Subcutaneous abdominal adipose tissue (tissue), 5 donors: ENCODE measurements at regions not wholly inside any gene's neighbourhood (a gene's known extent, or its start where the extent isn't known, plus 50 kb on each side); places are given as distances from the start of the nearest gene placed in this dataset.
"Not testable (repeated sequence)": the region's sequence is repeated elsewhere in the genome, so short reads cannot be mapped to it uniquely, and the experiment has no call there.

Experiments
- H3K27ac ChIP-seq: one replicate; pipeline ENCODE4 v1.7.0; 2013; ENCODE audit warnings: low read depth, mild to moderate bottlenecking, inconsistent platforms, low read length, moderate library complexity
- H3K27me3 ChIP-seq, 5 donors: one replicate each; pipeline ENCODE4 v1.7.0; 2013; ENCODE audit warnings: low read length in 5 of 5, inconsistent platforms in 1 of 5; ENCODE audit not compliant: control insufficient read depth in 5 of 5, insufficient read depth in 4 of 5
- H3K36me3 ChIP-seq, 5 donors: one replicate each; pipeline ENCODE4 v1.7.0; 2013; ENCODE audit warnings: low read length in 5 of 5; ENCODE audit not compliant: control insufficient read depth in 5 of 5, insufficient read depth in 5 of 5
- H3K4me1 ChIP-seq, 5 donors: one replicate each; pipeline ENCODE4 v1.7.0; 2013; ENCODE audit warnings: low read length in 5 of 5, mild to moderate bottlenecking in 3 of 5, moderate library complexity in 1 of 5; ENCODE audit not compliant: control insufficient read depth in 5 of 5, insufficient read depth in 5 of 5
- H3K4me3 ChIP-seq, 5 donors: one replicate each; pipeline ENCODE4 v1.7.0; 2013; ENCODE audit warnings: low read length in 5 of 5, low read depth in 1 of 5
- H3K9ac ChIP-seq, 5 donors: one replicate each; pipeline ENCODE4 v1.7.0; 2013; ENCODE audit warnings: low read length in 5 of 5, mild to moderate bottlenecking in 4 of 5, moderate library complexity in 3 of 5
- H3K9me3 ChIP-seq, 5 donors: one replicate each; pipeline ENCODE4 v1.7.0; 2013; ENCODE audit warnings: low read length in 5 of 5; ENCODE audit not compliant: control insufficient read depth in 5 of 5
- donor health status: healthy.
- donor health status: healthy.
- donor health status: healthy.
- donor health status: healthy.
- donor health status: healthy.

DNA sequence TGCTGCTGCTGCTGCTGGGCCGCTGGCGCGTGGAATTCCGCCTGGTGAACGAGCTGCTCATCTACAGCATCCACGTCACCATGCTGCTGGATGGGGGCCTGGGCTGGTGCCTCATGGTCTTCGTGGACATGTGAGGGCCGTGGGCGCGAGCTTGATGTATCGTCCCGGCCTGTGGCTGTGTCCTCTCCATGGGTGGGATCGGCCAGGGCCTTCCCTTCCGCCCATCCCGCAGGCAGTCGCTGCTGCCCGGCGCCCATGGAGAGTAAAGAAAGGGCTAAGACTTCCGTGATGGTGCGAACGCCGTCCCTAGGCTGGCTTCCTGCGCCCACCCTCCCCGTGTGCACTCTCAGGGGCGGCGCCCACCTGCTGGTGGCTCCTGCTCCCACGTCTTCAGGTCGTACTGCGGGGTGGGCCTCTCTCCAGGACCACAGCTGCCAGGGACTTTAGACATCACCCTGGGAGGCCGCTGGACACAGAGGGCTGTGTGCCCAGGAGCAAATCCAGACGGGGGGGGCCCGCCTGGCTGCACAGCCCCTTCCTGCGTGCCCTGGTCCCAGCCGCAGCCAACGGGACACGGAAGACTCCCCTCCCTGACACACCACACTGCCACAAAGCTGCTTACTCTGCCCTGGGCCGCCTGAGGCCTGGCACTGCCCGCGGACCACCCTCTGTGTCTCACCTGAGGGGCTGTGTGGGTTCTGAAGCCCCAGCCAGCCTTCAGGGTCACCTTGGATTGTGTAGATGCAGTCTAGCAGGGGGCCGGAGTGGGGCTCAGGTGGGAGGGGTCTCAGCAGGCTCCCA lies 167.5 kb downstream of the SEPTIN7 start:
- no peak overlapping the region for H3K9ac ChIP-seq

DNA sequence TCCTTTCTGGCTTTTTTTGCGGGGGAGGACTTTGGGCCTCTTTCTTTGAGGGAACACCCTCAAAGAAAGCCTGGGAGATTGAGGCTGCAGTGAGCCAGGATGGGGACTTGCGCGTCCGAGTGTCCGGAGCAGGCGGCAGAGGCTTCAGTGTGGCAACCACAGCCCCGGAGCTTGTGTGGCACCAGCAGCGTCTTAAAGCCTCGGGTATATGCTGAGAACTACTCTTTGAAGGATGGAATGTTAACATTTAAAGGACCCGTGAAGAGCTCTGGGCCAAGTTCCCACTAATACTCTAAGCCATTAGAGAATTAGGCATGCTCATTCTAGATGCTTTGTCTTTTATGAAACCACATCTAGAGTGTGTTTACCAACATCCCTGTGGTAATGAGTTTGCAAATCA lies 168.2 kb downstream of the SEPTIN7 start:
- H3K27me3 ChIP-seq = peaks cover 0 to 9% (median 4%) of the 10 kb centered on the region in 5 donors
- no peak overlapping the region for H3K27ac ChIP-seq
- H3K9ac ChIP-seq = no peak overlapping the region
- peaks cover 0 to 14% (median 7%) of the 10 kb centered on the region in 5 donors for H3K4me1 ChIP-seq
- no peaks in the 10 kb centered on the region for H3K36me3 ChIP-seq
- H3K9me3 ChIP-seq = no peaks in the 10 kb centered on the region
- no peak overlapping the region for H3K4me3 ChIP-seq

More for the DNA sequence above, 167.5 kb downstream of the SEPTIN7 start:
- Histone ChIP-seq H3K27ac (no peak overlapping the region), H3K9me3 (no peaks in the 10 kb centered on the region), H3K36me3 (no peaks in the 10 kb centered on the region), H3K4me3 (no peak overlapping the region), H3K4me1 (peaks cover 0 to 14% (median 7%) of the 10 kb centered on the region in 5 donors), H3K27me3 (peaks cover 0 to 9% (median 4%) of the 10 kb centered on the region in 5 donors)

DNA sequence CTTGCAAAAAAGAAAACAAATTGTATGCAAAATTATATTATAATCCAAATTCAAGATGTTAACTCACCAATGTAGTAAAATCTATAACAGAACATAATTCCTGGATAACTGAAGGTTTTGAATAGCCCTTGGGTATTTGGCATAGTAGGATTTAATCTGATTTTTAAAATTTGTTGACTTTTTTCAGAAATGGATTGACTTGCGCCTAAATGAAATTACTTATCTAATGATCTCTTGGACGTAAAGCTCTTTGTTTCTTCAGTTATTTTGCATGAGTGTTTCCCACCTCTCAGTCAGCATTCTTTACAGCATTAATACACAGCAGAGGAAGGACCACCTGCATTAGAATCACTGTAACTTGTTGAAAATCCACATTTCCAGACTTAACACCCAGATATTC lies 169.6 kb downstream of the SEPTIN7 start:
- Histone ChIP-seq H3K27me3 (peaks cover 0 to 9% (median 4%) of the 10 kb centered on the region in 5 donors), H3K4me3 (no peak overlapping the region), H3K4me1 (peaks cover 0 to 14% (median 7%) of the 10 kb centered on the region in 5 donors), H3K9ac (no peak overlapping the region), H3K9me3 (no peaks in the 10 kb centered on the region), H3K27ac (no peak overlapping the region), H3K36me3 (no peaks in the 10 kb centered on the region)

DNA sequence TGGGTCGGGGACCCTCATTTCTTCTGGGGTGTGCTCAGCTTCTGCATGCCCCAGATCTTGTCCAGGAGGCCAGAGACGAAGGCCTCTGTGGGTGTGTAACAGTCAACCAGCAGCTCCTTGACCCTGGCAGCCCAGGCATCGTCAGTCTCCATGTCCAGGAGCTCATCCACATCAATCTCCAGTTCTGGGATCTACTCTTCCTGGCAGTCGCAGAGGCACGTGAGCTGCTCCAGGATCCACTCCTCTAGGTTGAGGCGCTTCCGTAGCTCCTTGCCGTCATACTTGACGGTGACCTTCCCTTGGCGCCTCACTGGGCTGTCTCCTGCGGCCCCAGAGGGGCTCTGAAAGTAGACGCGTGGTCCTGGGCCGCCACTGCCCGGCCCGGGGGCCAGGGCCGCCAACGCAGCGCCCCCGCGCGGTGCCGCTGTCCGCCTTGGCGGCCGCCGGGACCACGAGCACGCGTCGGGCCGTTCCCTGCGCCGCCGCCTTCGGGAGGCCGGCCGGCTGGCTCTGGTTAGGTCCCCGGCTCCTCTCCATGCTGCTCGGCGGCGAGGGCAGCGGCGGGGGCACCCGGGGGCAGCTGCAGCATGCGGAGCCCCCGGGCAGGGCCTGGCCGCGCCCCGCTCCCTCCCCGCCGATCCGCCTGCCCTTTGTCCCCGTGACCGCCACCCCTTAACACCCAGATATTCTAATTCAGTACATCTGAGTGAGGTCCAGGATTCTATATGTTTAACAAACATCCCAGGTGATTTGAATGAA lies 170.5 kb downstream of the SEPTIN7 start:
- Histone ChIP-seq H3K4me1 (peaks cover 0 to 14% (median 7%) of the 10 kb centered on the region in 5 donors), H3K9me3 (no peaks in the 10 kb centered on the region), H3K27ac (no peak overlapping the region), H3K9ac (peak overlapping the region in 3 of 5 donors; percentile 48 to 60 (median 58)), H3K27me3 (peaks cover 0 to 9% (median 4%) of the 10 kb centered on the region in 5 donors), H3K4me3 (peak overlapping the region; percentile 36 to 60 (median 47)), H3K36me3 (no peaks in the 10 kb centered on the region)

DNA sequence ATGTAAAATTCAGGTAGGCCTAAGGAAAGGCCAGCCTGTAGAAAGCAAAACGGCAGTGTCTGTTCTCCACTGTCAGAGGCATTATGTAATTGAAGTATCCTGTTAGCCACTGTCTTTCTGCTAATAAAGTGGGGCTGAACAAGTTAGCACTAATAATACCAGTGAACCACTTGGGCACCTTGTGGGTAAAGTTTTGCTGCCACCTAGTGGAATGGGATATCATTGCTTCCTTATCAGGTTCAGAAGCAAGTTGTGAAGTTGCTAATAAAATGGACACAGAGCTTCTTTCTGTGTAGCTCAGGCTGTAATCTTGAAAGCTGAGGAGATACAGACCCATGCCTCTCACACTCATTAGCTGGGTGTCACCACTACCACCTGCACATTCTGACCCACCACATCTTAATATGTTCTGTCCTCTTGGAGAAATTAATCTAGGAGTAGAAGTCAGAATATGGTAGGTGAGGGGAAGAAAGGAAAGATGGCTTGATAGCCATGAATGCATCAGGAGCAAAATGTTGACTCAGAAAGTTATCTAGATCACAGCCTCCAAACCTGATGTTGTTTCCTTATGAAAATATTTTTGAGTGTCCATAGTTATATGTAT lies 175.1 kb downstream of the SEPTIN7 start:
- peaks cover 0 to 14% (median 7%) of the 10 kb centered on the region in 5 donors for H3K4me1 ChIP-seq
- H3K36me3 ChIP-seq = no peaks in the 10 kb centered on the region
- H3K9ac ChIP-seq = no peak overlapping the region
- no peaks in the 10 kb centered on the region for H3K27me3 ChIP-seq
- no peak overlapping the region for H3K27ac ChIP-seq
- H3K9me3 ChIP-seq = no peaks in the 10 kb centered on the region
- no peak overlapping the region for H3K4me3 ChIP-seq

DNA sequence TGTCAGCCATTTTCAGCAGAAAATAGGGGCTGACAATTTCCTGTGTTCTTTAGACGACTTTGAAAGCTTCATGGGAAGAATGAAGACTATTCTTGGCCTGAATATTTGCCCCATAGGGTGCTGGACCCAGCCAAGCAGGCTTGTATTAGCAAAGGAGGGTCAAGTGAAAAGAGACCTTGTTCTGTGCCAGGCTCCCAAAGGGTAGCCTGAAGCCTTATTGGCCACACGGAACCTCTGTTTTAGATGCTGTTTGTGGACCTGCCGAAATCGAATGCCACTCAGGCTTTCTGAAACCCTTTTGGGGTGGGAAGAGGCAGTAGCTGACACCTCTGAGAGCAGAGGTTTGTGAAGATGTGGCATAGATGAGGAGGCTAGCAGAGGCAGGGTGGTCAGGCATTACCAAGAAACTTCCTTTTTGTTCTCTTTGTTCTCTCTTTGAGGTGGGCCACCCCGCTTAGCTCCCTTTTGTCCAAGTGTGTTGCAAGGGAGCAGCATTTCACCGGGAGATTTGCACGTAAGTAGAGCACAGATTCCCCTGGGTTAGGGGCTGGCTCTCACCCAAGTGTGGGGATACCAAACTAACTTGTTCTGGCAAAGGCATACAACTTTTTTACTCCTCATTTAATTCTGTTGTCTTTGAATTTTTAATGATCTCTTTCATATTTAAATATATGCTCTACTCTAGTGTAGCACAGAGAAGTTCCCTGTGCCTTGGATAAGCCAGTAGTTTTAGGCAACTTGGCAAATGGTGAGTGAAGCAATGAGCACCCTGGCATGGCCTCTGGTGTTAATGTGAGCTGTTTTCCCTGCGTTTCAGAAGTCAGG lies 174.0 kb upstream of the EEPD1 start:
- H3K27ac ChIP-seq, H3K36me3 ChIP-seq, H3K4me1 ChIP-seq, H3K9ac ChIP-seq, H3K27me3 ChIP-seq, H3K4me3 ChIP-seq, H3K9me3 ChIP-seq: not testable (repeated sequence)

DNA sequence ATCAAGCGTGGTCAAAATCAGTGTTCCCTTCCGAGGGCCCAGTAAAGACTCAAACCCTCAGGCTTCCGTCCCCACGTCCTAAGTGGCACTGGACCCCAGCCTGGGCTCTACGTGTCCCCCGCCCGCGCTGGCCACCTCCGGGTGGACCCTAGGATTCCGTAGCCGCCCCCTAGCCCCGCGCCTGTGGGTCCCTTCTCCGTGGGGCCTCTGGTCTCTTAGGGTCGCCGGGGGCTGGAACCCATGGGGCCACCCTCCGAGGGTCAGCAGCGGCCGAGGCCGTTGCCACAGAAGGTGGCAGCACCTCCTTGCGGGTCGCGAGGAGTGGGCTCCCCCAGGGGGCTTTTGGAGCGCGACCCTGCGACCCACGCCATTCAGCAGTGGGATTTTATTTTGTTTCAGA lies 170.5 kb upstream of the EEPD1 start:
- H3K27me3 ChIP-seq = no peaks in the 10 kb centered on the region
- no peaks in the 10 kb centered on the region for H3K9me3 ChIP-seq
- no peak overlapping the region for H3K27ac ChIP-seq
- peaks cover 3 to 17% (median 13%) of the 10 kb centered on the region in 5 donors for H3K4me1 ChIP-seq
- H3K4me3 ChIP-seq = no peak overlapping the region
- no peak overlapping the region for H3K9ac ChIP-seq
- H3K36me3 ChIP-seq = no peaks in the 10 kb centered on the region

DNA sequence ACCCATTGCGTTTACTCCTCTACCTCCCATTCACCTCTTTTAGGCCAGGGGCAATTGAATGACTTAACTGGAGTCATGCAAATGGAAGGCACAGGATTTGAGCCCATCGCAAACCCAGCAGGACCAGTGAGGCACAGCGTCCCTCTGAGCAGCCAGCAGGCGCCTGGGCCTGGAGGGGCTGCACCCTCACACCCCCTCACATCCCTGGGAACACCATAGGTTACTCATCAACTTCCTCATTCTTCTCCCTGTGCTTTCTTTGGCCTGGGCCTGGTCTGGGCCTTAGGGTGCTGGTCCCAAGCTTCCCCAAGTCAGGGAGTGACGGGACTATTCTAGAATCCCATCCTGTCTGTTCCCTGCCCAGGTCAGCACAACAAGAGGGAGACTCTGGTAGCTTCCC lies 169.4 kb upstream of the EEPD1 start:
- Histone ChIP-seq H3K4me3 (no peak overlapping the region), H3K9me3 (no peaks in the 10 kb centered on the region), H3K27me3 (no peaks in the 10 kb centered on the region)

DNA sequence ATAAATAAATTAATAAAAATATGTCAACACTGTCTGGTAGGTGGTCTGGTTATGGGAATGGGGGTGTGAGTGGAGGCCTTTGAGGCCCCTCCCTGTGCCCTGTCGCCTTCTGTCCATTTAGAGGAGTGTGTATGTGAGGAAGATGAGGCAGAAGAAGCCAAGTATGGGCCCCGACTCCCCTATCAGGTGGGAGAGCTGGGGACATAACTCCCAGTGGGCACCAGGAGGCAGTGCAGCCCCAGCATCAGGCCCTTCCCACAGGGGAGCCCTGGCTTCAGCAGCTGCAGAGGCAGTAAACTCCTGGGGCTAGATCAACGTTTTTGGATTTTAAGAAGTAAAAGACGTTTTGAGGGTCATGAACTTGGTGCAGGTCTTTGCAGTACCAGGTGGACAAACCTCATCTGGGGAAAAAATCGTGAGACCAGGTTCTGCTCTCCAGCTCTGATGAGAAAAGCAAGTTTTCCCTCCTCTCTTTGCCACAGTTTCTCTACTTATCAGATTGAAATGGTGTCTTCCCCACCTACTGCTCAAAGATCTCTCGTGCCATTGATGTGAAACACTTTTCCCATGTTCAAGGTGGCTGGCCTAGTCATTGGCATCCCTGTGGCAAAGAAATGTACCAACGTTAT lies 167.8 kb upstream of the EEPD1 start:
- H3K9me3 ChIP-seq = no peaks in the 10 kb centered on the region
- H3K27ac ChIP-seq = no peak overlapping the region
- no peak overlapping the region for H3K9ac ChIP-seq
- no peaks in the 10 kb centered on the region for H3K27me3 ChIP-seq
- H3K36me3 ChIP-seq = no peaks in the 10 kb centered on the region
- H3K4me3 ChIP-seq = no peak overlapping the region
- H3K4me1 ChIP-seq = peaks cover 3 to 25% (median 21%) of the 10 kb centered on the region in 5 donors

More for the DNA sequence above, 169.4 kb upstream of the EEPD1 start:
- Histone ChIP-seq H3K36me3 (no peaks in the 10 kb centered on the region), H3K27ac (no peak overlapping the region), H3K9ac (no peak overlapping the region), H3K4me1 (peaks cover 3 to 24% (median 20%) of the 10 kb centered on the region in 5 donors)
